Smooth muscle cell of the brain vasculature (primary cell): ENCODE measurements at regions not wholly inside any gene's neighbourhood (a gene's known extent, or its start where the extent isn't known, plus 50 kb on each side); places are given as distances from the start of the nearest gene placed in this dataset.

Source experiments
- DNase-seq: peaks from one replicate; pipeline ENCODE4 v3.0.0-alpha.2; 2012; ENCODE audit warnings: low read depth, low spot score

DNA sequence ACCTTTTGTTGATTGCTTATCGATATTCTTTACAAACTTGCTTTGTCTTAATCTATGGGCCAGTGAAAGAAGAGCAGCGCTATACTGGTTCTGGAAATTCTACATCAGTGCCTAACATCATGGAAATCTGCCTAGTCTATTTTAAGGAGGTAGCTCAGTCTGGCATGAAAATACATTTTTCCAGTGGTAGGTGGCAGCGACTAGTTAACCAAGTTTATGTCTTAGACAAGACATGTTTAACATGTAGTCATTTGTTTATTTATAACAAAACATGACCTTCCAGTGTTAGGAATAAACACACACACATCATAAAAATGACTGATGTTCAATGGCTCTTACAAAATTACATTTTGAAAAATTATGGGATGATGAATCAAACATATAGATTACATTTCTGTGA lies 336.0 kb upstream of the SOX5 start:
- DNase-seq: no peak

GRCh38 chr12:24281341-24281740 lies 331.9 kb upstream of the SOX5 start:
- DNase-seq: no peak

DNA sequence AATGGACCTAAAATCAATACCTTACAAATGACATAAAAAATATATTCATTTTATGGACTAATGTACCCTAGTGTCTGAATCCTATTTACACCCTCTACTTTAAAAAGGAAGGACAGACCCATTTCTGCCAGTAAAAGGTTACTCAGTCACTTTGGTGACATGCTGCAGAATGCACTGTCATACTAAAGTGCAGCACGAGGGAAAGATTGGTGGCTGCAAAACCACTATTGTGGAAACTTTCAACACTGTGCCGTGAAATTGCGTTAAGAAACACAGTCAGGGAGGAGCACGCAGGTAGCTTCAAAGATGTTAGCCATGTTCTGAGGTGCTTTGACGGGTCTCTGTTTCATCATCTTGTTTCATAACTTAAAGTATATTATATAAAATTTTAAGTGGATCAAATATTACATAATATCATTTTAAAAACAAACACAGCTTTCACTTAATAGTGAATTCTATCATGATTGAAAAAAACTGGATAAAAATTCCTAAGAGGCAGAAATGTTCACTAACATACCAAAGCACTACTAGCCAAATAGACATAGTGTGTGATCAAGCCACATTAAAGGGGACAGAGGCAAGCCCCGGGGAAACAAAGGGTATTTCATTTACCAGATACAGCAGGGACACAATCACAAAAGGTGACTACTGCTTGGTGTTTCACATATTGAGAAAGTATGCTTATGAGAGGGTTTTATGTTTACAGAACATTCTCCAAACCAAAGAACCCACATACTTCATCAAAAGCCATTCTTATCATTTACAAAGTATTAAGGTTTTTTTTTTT lies 330.8 kb upstream of the SOX5 start:
- no peak for DNase-seq

DNA sequence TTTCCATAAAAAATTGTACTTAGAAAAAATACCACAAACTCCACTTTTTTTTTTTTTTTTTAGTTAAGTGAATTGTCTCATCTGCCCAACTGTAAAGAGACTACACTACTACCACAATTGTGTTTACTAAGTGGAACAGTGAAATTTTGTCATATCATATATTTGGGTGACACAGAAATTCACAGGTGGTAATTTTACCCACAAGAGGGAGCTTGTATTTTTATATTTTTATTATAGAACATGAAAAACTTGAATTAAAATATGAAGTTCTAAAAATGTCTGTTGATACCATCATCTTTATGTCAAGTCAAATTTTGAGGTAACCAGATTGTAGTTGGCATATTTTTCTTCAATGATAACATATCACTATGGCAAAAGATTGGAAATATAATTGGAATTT lies 329.4 kb upstream of the SOX5 start:
- DNase-seq: no peak

GRCh38 chr12:24270965-24271364 lies 321.5 kb upstream of the SOX5 start:
- no peak for DNase-seq

GRCh38 chr12:24270464-24270863 lies 321.0 kb upstream of the SOX5 start:
- no peak for DNase-seq

GRCh38 chr12:24268663-24269186 lies 319.3 kb upstream of the SOX5 start:
- DNase-seq: no peak

DNA sequence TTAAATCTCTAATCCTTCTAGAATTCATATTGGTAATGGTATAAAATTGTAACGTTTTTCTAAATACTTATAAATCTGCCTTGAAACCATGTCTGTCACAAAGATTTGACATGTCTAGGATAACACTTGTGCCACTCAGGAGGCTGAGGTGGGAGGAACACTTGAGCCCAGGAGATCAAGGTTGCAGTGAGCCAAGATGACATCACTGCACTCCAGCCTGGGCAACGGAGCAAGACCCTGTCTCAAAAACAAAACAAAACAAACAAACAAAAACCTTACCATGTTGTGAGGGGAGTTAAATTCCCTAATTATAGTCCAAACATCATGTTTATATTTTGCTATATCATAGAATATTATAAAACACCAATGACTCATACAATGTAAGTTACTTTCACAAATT lies 317.5 kb upstream of the SOX5 start:
- no peak for DNase-seq

- no peak for DNase-seq
Measured at GRCh38 chr12:24256684-24257083, 307.2 kb upstream of the SOX5 start.

DNA sequence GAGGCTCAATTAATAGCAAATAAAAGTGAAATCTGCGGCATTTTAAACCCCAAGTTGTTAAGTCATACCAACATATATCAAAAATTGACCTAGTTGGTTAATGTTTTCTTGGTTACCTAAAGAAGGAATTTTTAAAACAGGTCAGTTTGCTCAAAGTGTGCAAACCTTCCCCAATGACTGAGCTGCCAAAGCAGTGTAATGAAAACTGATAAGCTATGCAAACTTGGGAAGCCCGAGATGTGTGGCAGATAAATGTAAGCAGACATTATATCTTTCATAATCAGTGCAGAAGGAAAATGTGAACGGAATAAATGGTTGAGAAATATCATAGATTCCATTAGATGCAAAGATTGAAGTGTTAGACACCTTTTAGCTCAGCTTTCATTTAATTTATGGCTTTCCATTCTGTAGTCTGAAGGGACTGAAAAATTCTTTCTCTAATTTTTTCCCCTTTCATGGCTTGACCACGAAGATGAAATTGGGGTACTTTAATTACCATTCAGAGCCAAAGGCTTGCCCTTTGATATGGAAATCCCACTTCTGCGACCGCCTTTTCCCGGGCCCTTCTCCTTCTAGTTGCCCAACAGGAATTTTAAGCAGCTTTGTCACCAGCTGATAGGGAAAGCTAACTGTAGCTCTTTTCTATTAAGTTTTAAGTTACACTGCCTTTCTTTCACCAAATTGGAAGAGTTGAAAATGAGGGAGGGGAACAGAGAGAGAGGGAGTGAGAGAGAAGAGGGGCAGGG lies 306.6 kb upstream of the SOX5 start:
- no peak for DNase-seq

- no peak for DNase-seq
Measured at GRCh38 chr12:24252602-24253001, 303.1 kb upstream of the SOX5 start.

- no peak for DNase-seq
Measured at GRCh38 chr12:24246934-24247333, 297.5 kb upstream of the SOX5 start.

- DNase-seq: no peak
Measured at GRCh38 chr12:24246376-24246775, 296.9 kb upstream of the SOX5 start.

GRCh38 chr12:24244801-24245200 lies 295.3 kb upstream of the SOX5 start:
- no peak for DNase-seq

GRCh38 chr12:24244231-24244630 lies 294.8 kb upstream of the SOX5 start:
- DNase-seq: no peak

DNA sequence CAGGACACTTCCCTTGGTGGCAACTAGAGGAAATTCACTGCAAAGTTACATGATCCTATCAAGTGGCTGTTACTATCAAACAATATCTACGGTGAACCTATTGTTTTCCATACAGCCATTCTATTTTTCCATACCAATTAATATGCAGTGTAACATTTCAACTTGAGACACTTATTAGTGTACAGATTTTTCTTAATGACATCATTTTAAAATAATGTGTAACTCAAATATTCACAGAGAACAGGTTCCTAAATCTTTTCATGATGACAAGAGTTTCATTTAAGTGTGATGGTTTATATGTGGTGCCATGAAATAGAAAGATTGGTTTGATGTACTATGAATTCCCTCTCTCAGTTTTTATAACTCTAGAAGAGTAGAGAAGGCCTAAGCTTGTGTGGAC lies 291.2 kb upstream of the SOX5 start:
- DNase-seq: no peak

GRCh38 chr12:24233519-24234246 lies 284.2 kb upstream of the SOX5 start:
- no peak for DNase-seq

- no peak for DNase-seq
Measured at GRCh38 chr12:24232531-24232930, 283.1 kb upstream of the SOX5 start.

DNA sequence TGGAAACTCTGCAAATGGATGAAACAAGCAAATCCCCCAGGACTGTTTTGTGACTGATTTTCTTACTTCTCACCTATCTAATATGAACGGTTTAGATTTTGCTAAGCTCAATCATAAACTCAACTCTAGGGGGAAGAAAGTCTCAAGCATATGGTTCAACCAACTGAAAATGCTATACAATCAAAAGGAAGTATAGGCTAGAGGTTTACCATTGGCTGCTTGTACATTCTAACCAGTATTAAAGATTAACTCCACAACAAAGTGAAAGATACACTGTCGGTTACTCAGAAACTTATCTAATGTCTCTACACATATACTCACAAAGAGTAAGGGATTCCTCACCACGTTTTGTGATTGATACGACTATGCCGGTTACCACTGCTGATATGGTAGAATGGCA lies 281.8 kb upstream of the SOX5 start:
- no peak for DNase-seq

- DNase-seq: no peak
Measured at GRCh38 chr12:24230061-24230701, 280.7 kb upstream of the SOX5 start.

- DNase-seq: no peak
Measured at GRCh38 chr12:24229031-24229700, 279.7 kb upstream of the SOX5 start.
